Loucy (cell line): ENCODE measurements at regions not wholly inside any gene's neighbourhood (a gene's known extent, or its start where the extent isn't known, plus 50 kb on each side); places are given as distances from the start of the nearest gene placed in this dataset.

ENCODE experiments used
- CTCF ChIP-seq: fragments of 200-600 bp; sonication (generic); conservative IDR thresholded peaks from 2 replicates; pipeline ENCODE4 v1.5.1; 2014; ENCODE audit warnings: mild to moderate bottlenecking, antibody characterized with exemption, low read length
- EZH2phosphoT487 ChIP-seq: fragments of 200-600 bp; IDR thresholded peaks from 2 replicates; pipeline ENCODE4 v1.6.1; 2018; ENCODE audit warnings: antibody characterized with exemption, mild to moderate bottlenecking, moderate library complexity, borderline replicate concordance

DNA sequence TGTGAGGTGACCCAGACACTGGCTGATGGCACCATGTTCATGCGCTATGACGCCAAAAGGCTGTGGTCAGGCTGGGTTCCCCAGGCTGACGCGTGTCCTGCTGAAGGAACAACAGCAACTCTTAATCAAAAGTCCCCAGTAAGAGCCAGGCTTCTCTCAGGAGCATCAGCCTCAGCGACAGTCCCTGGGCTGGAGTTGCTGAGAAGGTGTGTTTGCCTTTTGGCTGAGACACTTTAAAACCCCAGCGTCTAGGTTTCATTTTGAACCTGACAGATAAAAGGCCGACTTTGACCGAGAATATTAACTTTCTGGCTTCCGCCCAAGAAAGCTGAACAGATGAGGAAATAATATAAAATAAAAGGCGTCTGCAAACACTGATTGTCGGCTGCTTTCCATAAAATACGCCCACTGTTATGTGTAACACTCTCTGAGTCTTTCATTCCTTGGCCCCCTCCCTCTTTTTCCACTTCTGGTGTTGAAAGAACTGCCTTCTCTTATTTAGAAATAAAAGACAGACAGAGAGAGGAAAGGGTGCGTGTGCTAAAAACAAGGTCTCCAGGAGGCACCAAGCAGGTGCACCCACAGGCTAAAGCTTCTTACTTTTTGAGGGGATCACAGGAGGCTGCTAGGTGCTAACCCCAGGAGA lies 373.6 kb downstream of the MID1IP1 start:
- TF ChIP-seq CTCF (no peak), EZH2phosphoT487 (no peak)
